ENCODE measurements at regions not wholly inside any gene's neighbourhood (a gene's known extent, or its start where the extent isn't known, plus 50 kb on each side); places are given as distances from the start of the nearest gene placed in this dataset.

DNA sequence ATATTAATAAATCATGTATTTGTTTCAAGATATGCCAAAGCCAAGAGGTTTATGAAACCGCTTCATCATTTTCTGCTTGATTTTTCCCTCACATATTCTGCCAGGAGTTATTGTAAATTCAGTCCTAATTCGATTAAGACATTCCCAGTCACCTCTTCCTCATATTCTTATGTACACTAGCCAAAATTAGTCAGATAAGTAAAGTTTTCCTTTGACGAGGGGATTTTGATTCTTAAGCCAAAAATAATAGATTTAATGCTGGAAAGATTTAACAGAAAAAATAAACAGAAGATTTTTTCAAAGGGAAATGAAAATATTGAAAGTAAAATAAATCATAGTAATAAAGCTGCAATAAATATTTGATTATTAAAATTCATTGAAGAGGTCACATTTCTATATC, 51.0 kb upstream of the VEGFC start:
- POLR2A ChIA-PET: no interaction called here
- H3K9me3 ChIP-seq (replicated peaks; ENCODE audit: control insufficient read depth, insufficient read depth, low read length): no peaks in the 10 kb centered on the region
- H3K9ac ChIP-seq (replicated peaks; ENCODE audit: extremely low read depth, insufficient read depth, low read length): no peak overlapping the region
- FAIRE-seq (no peak), DNase-seq (ENCODE audit: low read depth, low spot score) (no peak)
- no TSS peak for BruUV-seq (replicated peaks)
- no peak overlapping the region for H3K4me3 ChIP-seq (replicated peaks in 1 of 3; ENCODE audit: insufficient read depth in 1 of 3, low read depth in 1 of 3, low read length in 3 of 3)
- H3K79me2 ChIP-seq (ENCODE audit: control insufficient read depth, insufficient read depth, low read length): no peaks in the 10 kb centered on the region
- intact Hi-C loops (cut with micrococcal nuclease): no loop called here
- H3K9me1 ChIP-seq (replicated peaks; ENCODE audit: control insufficient read depth, extremely low read depth, insufficient read depth, low read length): no peaks in the 10 kb centered on the region
- no peak overlapping the region for H2AFZ ChIP-seq (ENCODE audit: low read depth, low read length)
- no peaks in the 10 kb centered on the region for H3K27me3 ChIP-seq (ENCODE audit: control insufficient read depth in 2 of 2, insufficient read depth in 2 of 2, low read length in 2 of 2)
- TF ChIP-seq, protein P1, sequence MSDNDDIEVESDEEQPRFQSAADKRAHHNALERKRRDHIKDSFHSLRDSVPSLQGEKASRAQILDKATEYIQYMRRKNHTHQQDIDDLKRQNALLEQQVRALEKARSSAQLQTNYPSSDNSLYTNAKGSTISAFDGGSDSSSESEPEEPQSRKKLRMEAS (IDR thresholded peaks at IDR 0.05; ENCODE audit: insufficient read depth, insufficient read length): no peak
- TF ChIP-seq MYC (IDR thresholded peaks at IDR 0.05; ENCODE audit: low read depth, low read length) (no peak), POLR2AphosphoS5 (IDR thresholded peaks at IDR 0.05; ENCODE audit: insufficient read depth, low read depth, low read length) (no peak), EZH2 (IDR thresholded peaks at IDR 0.05; ENCODE audit: borderline replicate concordance, low read depth, low read length, severe bottlenecking) (no peak), GATA2 (IDR thresholded peaks at IDR 0.05; ENCODE audit: insufficient read depth, insufficient read length, low read depth, low read length) (no peak), POLR2A (IDR thresholded peaks at IDR 0.05; ENCODE audit: low read depth, low read length) (no peak), JUN (IDR thresholded peaks at IDR 0.05; ENCODE audit: borderline replicate concordance, insufficient read depth, insufficient read length, low read depth) (no peak), FOS (IDR thresholded peaks at IDR 0.05; ENCODE audit: borderline replicate concordance, insufficient read depth, low read length) (no peak)
- TF ChIP-seq, protein P2, sequence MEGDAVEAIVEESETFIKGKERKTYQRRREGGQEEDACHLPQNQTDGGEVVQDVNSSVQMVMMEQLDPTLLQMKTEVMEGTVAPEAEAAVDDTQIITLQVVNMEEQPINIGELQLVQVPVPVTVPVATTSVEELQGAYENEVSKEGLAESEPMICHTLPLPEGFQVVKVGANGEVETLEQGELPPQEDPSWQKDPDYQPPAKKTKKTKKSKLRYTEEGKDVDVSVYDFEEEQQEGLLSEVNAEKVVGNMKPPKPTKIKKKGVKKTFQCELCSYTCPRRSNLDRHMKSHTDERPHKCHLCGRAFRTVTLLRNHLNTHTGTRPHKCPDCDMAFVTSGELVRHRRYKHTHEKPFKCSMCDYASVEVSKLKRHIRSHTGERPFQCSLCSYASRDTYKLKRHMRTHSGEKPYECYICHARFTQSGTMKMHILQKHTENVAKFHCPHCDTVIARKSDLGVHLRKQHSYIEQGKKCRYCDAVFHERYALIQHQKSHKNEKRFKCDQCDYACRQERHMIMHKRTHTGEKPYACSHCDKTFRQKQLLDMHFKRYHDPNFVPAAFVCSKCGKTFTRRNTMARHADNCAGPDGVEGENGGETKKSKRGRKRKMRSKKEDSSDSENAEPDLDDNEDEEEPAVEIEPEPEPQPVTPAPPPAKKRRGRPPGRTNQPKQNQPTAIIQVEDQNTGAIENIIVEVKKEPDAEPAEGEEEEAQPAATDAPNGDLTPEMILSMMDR (IDR thresholded peaks at IDR 0.05; ENCODE audit: extremely low read depth in 1 of 2, insufficient read depth in 1 of 2, low read depth in 1 of 2, low read length in 2 of 2): no peak
- no peak overlapping the region for H3K27ac ChIP-seq (ENCODE audit: insufficient read depth, low read depth, low read length)
- CTCF ChIA-PET: interaction anchor here (2.8 kb wide), 1 partner anchor 204 kb away, joined by 12 read pairs; no protein-coding TSS in a partner anchor
- H3K4me2 ChIP-seq (ENCODE audit: insufficient read depth, low read length): no peak overlapping the region
- H3K4me1 ChIP-seq (ENCODE audit: control insufficient read depth, extremely low read depth, insufficient read depth, low read length): peaks cover 51% of the 10 kb centered on the region
- H4K20me1 ChIP-seq (replicated peaks; ENCODE audit: control insufficient read depth, extremely low read depth, insufficient read depth, low read length): no peaks in the 10 kb centered on the region
- dilution Hi-C loops (cut with MboI; ENCODE audit: extremely low pct_ligation_motif_present, low sequenced_read_pairs): no loop called here
- H3K36me3 ChIP-seq (ENCODE audit: control insufficient read depth in 2 of 2, extremely low read depth in 1 of 2, insufficient read depth in 2 of 2, low read length in 2 of 2): no peaks in the 10 kb centered on the region
